H1 (cell line): ENCODE measurements at regions not wholly inside any gene's neighbourhood (a gene's known extent, or its start where the extent isn't known, plus 50 kb on each side); places are given as distances from the start of the nearest gene placed in this dataset.

Experiments used
- CTCF ChIA-PET: fragments of 300-600 bp; sonication (Branson Sonifier 250); formaldehyde crosslinking; loops from one replicate; lab custom pipeline; 2021; ENCODE audit not compliant: partially characterized antibody; lab: Charles Lee
- POLR2A ChIA-PET: fragments of 300-600 bp; sonication (Branson Sonifier 250); formaldehyde crosslinking; loops from one replicate; lab custom pipeline; 2021; ENCODE audit warnings: inconsistent platforms; ENCODE audit not compliant: partially characterized antibody; lab: Charles Lee
- DNase-seq, 2 experiments: peaks; one replicate each; pipeline versions ENCODE4 v3.0.0 to v3.0.0-alpha.2; 2010 to 2022; ENCODE audit warnings: low spot score in 2 of 2, low read depth in 1 of 2, mixed read lengths in 1 of 2
- FAIRE-seq: peaks from 2 replicates; lab custom pipeline; 2011; peaks lifted over from hg19 to GRCh38; lab: Jason Lieb, UNC
- H2AFZ ChIP-seq: 2 replicates; pipeline ENCODE4 v1.8.1; 2012; ENCODE audit warnings: low read length, inconsistent platforms
- H2AK5ac ChIP-seq: 2 replicates; pipeline ENCODE4 v1.6.1; 2013; ENCODE audit warnings: low read depth, low read length
- H2BK120ac ChIP-seq: replicated peaks from 2 replicates; pipeline ENCODE3; 2013; ENCODE audit warnings: low read depth, low read length, inconsistent platforms
- H2BK12ac ChIP-seq: 2 replicates; pipeline ENCODE4 v1.6.1; 2013; ENCODE audit warnings: low read depth, low read length
- H2BK15ac ChIP-seq: 2 replicates; pipeline ENCODE4 v1.6.1; 2013; ENCODE audit warnings: low read length
- H2BK20ac ChIP-seq: 2 replicates; pipeline ENCODE4 v1.6.1; 2013; ENCODE audit warnings: low read length
- H2BK5ac ChIP-seq: 2 replicates; pipeline ENCODE4 v1.6.1; 2013; ENCODE audit warnings: low read depth, low read length
- H3K14ac ChIP-seq: 2 replicates; pipeline ENCODE4 v1.6.1; 2013; ENCODE audit warnings: inconsistent platforms; ENCODE audit not compliant: insufficient read length
- H3K18ac ChIP-seq: 2 replicates; pipeline ENCODE4 v1.6.1; 2013; ENCODE audit warnings: low read length; ENCODE audit errors: extremely low read depth
- H3K23ac ChIP-seq: 2 replicates; pipeline ENCODE4 v1.6.1; 2013; ENCODE audit warnings: inconsistent platforms; ENCODE audit not compliant: insufficient read length
- H3K23me2 ChIP-seq: 2 replicates; pipeline ENCODE4 v1.6.1; 2013; ENCODE audit warnings: low read depth, low read length
- H3K27ac ChIP-seq: 2 replicates; pipeline ENCODE4 v1.6.1; 2011; ENCODE audit warnings: low read depth, low read length, inconsistent platforms
- H3K27me3 ChIP-seq, 4 experiments: replicated peaks in 1 of 4; 1 replicate in 1 of 4; 2 replicates in 3 of 4; pipeline versions ENCODE4 v1.6.1 to v1.8.1; 2011 to 2013; ENCODE audit warnings: low read length in 3 of 4, mild to moderate bottlenecking in 3 of 4, inconsistent platforms in 2 of 4, mixed read lengths in 2 of 4, moderate library complexity in 1 of 4; ENCODE audit not compliant: control insufficient read depth in 3 of 4, insufficient read depth in 3 of 4; ENCODE audit errors: extremely low read depth in 1 of 4
- H3K36me3 ChIP-seq, 4 experiments: 2 replicates each; pipeline versions ENCODE4 v1.6.1 to v1.8.1; 2011 to 2013; ENCODE audit warnings: mild to moderate bottlenecking in 4 of 4, low read length in 3 of 4, moderate library complexity in 2 of 4, control low read depth in 1 of 4, inconsistent platforms in 1 of 4; ENCODE audit not compliant: insufficient read depth in 4 of 4, control insufficient read depth in 2 of 4
- H3K4ac ChIP-seq: replicated peaks from 2 replicates; pipeline ENCODE3; 2013; ENCODE audit warnings: low read length, low read depth, mixed read lengths, inconsistent platforms; ENCODE audit not compliant: insufficient read length
- H3K4me1 ChIP-seq, 4 experiments: replicated peaks in 1 of 4; 1 replicate in 1 of 4; 2 replicates in 3 of 4; pipeline versions ENCODE4 v1.6.1 to v1.8.1; 2011 to 2013; ENCODE audit warnings: low read length in 3 of 4, inconsistent platforms in 2 of 4, mixed read lengths in 1 of 4; ENCODE audit not compliant: insufficient read depth in 4 of 4, control insufficient read depth in 3 of 4
- H3K4me2 ChIP-seq, 2 experiments: 2 replicates each; pipeline versions ENCODE4 v1.6.1 to v1.8.1; 2011 to 2013; ENCODE audit warnings: low read depth in 2 of 2, low read length in 2 of 2, control low read depth in 1 of 2, inconsistent platforms in 1 of 2, mild to moderate bottlenecking in 1 of 2; ENCODE audit not compliant: insufficient read depth in 1 of 2
- H3K4me3 ChIP-seq, 4 experiments: fragments of 200-600, 300-600 bp in 1 of 4; sonication (generic), shearing (Covaris generic), sonication (Bioruptor Twin) in 1 of 4; 2 replicates each; pipeline versions ENCODE4 v1.5.1 to v1.8.1; 2011 to 2016; ENCODE audit warnings: low read length in 4 of 4, low read depth in 3 of 4, control low read depth in 2 of 4, inconsistent platforms in 2 of 4, mild to moderate bottlenecking in 2 of 4, mixed read lengths in 1 of 4, moderate library complexity in 1 of 4; ENCODE audit not compliant: insufficient read depth in 2 of 4; ENCODE audit errors: extremely low read depth in 1 of 4
- H3K56ac ChIP-seq: replicated peaks from 2 replicates; pipeline ENCODE3; 2013; ENCODE audit warnings: low read depth, mild to moderate bottlenecking, mixed read lengths, low read length, inconsistent platforms; ENCODE audit not compliant: insufficient read length
- H3K79me1 ChIP-seq: 2 replicates; pipeline ENCODE4 v1.6.1; 2013; ENCODE audit warnings: low read depth, low read length, control low read depth
- H3K79me2 ChIP-seq, 2 experiments: 2 replicates each; pipeline versions ENCODE4 v1.6.1 to v1.8.1; 2012 to 2013; ENCODE audit warnings: low read length in 2 of 2, mild to moderate bottlenecking in 2 of 2, inconsistent platforms in 1 of 2; ENCODE audit not compliant: insufficient read depth in 2 of 2, control insufficient read depth in 1 of 2
- H3K9ac ChIP-seq, 4 experiments: replicated peaks in 1 of 4; 1 replicate in 1 of 4; 2 replicates in 3 of 4; pipeline versions ENCODE4 v1.6.1 to v1.8.1; 2011 to 2013; ENCODE audit warnings: low read depth in 3 of 4, low read length in 3 of 4, control low read depth in 2 of 4, mild to moderate bottlenecking in 2 of 4, moderate library complexity in 2 of 4, inconsistent platforms in 1 of 4; ENCODE audit errors: extremely low read depth in 1 of 4
- H3K9me3 ChIP-seq, 2 experiments: 2 replicates each; pipeline versions ENCODE4 v1.6.1 to v1.8.1; 2012 to 2013; ENCODE audit warnings: mild to moderate bottlenecking in 2 of 2, moderate library complexity in 2 of 2, control low read depth in 1 of 2, inconsistent platforms in 1 of 2, low read depth in 1 of 2, low read length in 1 of 2, mixed read lengths in 1 of 2; ENCODE audit not compliant: insufficient read depth in 2 of 2
- H4K20me1 ChIP-seq, 2 experiments: replicated peaks in 1 of 2; 2 replicates each; pipeline versions ENCODE3 to v1.8.1; 2011 to 2013; ENCODE audit warnings: inconsistent platforms in 2 of 2, low read length in 2 of 2, mild to moderate bottlenecking in 1 of 2; ENCODE audit not compliant: insufficient read depth in 2 of 2, control insufficient read depth in 1 of 2
- H4K5ac ChIP-seq: 2 replicates; pipeline ENCODE4 v1.6.1; 2013; ENCODE audit warnings: low read length, low read depth, mixed read lengths, inconsistent platforms; ENCODE audit not compliant: insufficient read length
- H4K8ac ChIP-seq: 2 replicates; pipeline ENCODE4 v1.8.0; 2013; ENCODE audit warnings: mild to moderate bottlenecking, moderate library complexity, low read length, inconsistent platforms; ENCODE audit not compliant: insufficient read depth; ENCODE audit errors: extremely low read depth
- H4K91ac ChIP-seq: replicated peaks from 2 replicates; pipeline ENCODE3; 2013; ENCODE audit warnings: low read length, mixed read lengths, inconsistent platforms; ENCODE audit not compliant: insufficient read length
- ATF3 ChIP-seq: IDR thresholded peaks from 2 replicates; pipeline ENCODE4 v1.6.1; 2011; ENCODE audit warnings: low read depth, mild to moderate bottlenecking, low read length; ENCODE audit not compliant: insufficient read depth
- PHF8 ChIP-seq: fragments of 200-600 bp; sonication (generic); conservative IDR thresholded peaks from 2 replicates; pipeline ENCODE4 v1.7.1; 2012; ENCODE audit warnings: low read depth, mild to moderate bottlenecking, inconsistent platforms, low read length, moderate library complexity
- SIRT6 ChIP-seq: IDR thresholded peaks from one replicate; pipeline ENCODE4 v1.7.1; 2012; ENCODE audit warnings: low read length, inconsistent platforms
- USF2 ChIP-seq: IDR thresholded peaks from 2 replicates; pipeline ENCODE4 v1.6.1; 2011; ENCODE audit warnings: low read length, improper control_type of control experiment
- WGBS, 2 experiments: shearing (Covaris generic) in 1 of 2; methylation state at CpG; one replicate each; pipeline versions ENCODE4 v1.1.6 to v1.1.7; 2013 to 2015; ENCODE audit warnings: low lambda C conversion rate in 2 of 2, mixed read lengths in 2 of 2, inconsistent platforms in 1 of 2, low coverage in 1 of 2, missing lambda C conversion rate in 1 of 2; ENCODE audit not compliant: insufficient replicate concordance in 2 of 2, insufficient coverage in 1 of 2, insufficient read length in 1 of 2; ENCODE audit errors: extremely low coverage in 1 of 2, missing lambda C conversion rate in 1 of 2; 5-methylcytosine and 5-hydroxymethylcytosine counted together

GRCh38 chr10:58081353-58081752 is 186.3 kb downstream of the IPMK start:
- no peak overlapping the region for H2BK12ac ChIP-seq
- H3K79me1 ChIP-seq: no peaks in the 10 kb centered on the region
- no peak overlapping the region for H2AFZ ChIP-seq
- no peak overlapping the region for H2AK5ac ChIP-seq
- no peak overlapping the region for H4K5ac ChIP-seq
- H3K56ac ChIP-seq: no peak overlapping the region
- H3K79me2 ChIP-seq: no peaks in the 10 kb centered on the region
- no peak overlapping the region for H2BK5ac ChIP-seq
- no peak overlapping the region for H3K14ac ChIP-seq
- H3K4ac ChIP-seq: no peak overlapping the region
- H3K23me2 ChIP-seq: no peaks in the 10 kb centered on the region
- no peaks in the 10 kb centered on the region for H4K20me1 ChIP-seq
- H3K4me2 ChIP-seq: no peak overlapping the region
- no peaks in the 10 kb centered on the region for H3K4me1 ChIP-seq
- H2BK15ac ChIP-seq: no peak overlapping the region
- H3K9me3 ChIP-seq: no peaks in the 10 kb centered on the region
- no peak overlapping the region for H3K9ac ChIP-seq
- CTCF ChIA-PET: interaction anchor here (1.5 kb wide), 1 partner anchor 71 kb away, joined by 6 read pairs; no protein-coding TSS in a partner anchor
- H3K18ac ChIP-seq: no peak overlapping the region
- no peak overlapping the region for H4K91ac ChIP-seq
- no peak for DNase-seq
- no peak overlapping the region for H3K23ac ChIP-seq
- FAIRE-seq: no peak
- H2BK20ac ChIP-seq: no peak overlapping the region
- no peaks in the 10 kb centered on the region for H3K36me3 ChIP-seq
- no peaks in the 10 kb centered on the region for H3K27me3 ChIP-seq
- POLR2A ChIA-PET: no interaction called here
- no peak overlapping the region for H3K4me3 ChIP-seq
- H3K27ac ChIP-seq: no peak overlapping the region
- 50% methylated on average over 2 of the region's 2 CpGs; no CpG with 5 or more reads in 1 of the 2 experiments for WGBS, 2 experiments
- no peak overlapping the region for H4K8ac ChIP-seq
- no peak overlapping the region for H2BK120ac ChIP-seq
- TF ChIP-seq USF2: no peak
- no peak for TF ChIP-seq ATF3
- TF ChIP-seq SIRT6: no peak
- no peak for TF ChIP-seq PHF8
